GM19043 (cell line): ENCODE measurements at regions not wholly inside any gene's neighbourhood (a gene's known extent, or its start where the extent isn't known, plus 50 kb on each side); places are given as distances from the start of the nearest gene placed in this dataset.

Source experiments
- ATAC-seq: cut with Tn5 transposase; IDR thresholded peaks from one replicate; pipeline ENCODE4 v1.9.1; 2021; ENCODE audit warnings: low read depth; ENCODE audit not compliant: unreplicated experiment

DNA sequence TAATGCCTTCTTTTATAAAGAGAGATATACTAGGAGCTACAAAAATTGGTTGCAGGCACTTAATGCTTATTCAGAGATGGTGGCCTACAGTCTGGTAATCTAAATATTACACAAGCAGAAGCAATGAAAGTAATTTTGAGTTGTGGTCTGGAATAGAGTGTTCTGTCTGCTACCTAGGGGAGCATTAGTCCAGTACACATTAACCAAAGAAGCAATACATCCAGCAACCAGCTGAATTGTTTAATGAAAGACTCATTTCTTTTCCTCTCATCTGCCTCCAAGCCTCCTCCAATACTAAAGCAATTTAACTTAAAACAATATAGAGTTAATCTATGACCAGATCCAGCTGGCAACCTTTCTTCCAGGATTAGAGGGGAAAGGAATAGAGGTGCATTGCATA lies 877.1 kb upstream of the CNTN5 start:
- no peak for ATAC-seq

GRCh38 chr11:98153752-98154151 lies 867.0 kb upstream of the CNTN5 start:
- no peak for ATAC-seq

DNA sequence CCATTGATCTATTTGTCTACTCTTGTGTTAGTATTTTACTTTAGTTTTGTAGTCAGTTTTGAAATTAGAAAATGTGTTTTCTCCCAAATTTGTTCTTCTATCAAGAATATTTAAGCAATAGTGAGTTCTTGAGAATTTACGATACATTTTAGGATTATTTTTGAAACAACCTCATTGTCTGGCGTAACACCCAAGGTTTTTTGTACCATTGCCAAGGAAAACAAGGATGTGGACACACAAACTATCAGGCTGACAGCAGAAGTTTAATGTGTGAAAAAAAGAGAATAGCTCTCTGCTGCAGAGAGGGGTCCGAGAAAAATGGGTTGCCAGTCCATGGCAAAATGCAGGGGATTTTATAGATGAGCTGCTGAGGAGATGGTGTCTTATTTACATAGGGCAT lies 865.1 kb upstream of the CNTN5 start:
- no peak for ATAC-seq

- no peak for ATAC-seq
Observed at GRCh38 chr11:98177925-98178324, 842.8 kb upstream of the CNTN5 start.

- no peak for ATAC-seq
Observed at GRCh38 chr11:98180511-98180910, 840.2 kb upstream of the CNTN5 start.

DNA sequence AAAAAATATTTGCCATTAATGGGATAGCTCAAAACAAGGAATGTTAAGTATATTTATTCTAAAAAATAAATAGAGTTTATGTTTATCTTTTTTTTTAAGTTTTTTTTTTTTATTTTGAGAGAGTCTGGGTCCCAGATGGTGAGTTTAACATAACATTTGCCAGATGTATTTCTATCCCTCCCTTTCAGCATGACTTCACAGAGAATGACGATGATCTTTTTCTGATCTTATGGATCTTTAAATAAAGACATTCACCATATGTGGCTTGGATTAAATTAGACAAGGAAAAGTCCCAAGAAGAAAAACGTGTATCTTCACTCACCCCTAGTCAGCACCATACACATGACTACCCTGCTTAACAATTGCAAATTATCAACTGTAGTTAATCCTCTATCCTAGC lies 839.8 kb upstream of the CNTN5 start:
- no peak for ATAC-seq

DNA sequence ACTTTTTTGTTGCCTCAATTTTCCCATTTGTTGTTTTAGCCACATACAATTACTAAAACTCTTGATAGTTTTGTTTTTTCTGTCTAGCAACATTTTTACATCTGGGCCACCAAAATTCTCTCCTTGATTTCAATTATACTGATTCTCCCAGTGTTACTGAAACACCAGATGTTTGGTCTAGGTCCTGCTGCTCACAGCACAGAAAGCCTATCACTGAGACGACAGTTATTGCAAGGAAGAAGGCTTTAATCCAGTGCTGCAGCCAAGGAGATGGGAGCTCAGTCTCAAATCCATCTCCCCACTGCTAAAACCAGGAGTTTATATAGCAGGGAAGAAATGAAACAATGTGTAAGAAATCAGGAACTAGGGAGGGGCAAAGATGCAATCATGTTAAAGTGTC lies 837.7 kb upstream of the CNTN5 start:
- no peak for ATAC-seq

GRCh38 chr11:98185245-98185644 lies 835.5 kb upstream of the CNTN5 start:
- no peak for ATAC-seq

DNA sequence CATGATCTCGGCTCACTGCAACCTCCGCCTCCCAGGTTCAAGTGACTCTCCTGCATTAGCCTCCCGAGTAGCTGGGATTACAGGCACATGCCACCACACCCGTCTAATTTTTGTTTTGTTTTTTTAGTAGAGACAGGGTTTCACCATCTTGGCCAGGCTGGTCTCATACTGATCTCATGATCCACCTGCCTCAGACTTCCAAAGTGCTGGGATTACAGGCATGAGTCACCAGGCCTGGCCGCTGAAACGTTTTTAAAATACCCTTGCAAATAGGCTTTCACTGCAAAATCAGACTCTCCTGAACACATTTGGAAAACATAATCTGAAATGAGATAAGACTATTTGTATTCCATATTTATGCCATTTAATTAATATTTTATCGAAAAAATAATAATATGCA lies 826.1 kb upstream of the CNTN5 start:
- ATAC-seq, result no peak

- ATAC-seq, result no peak
Observed at GRCh38 chr11:98195300-98195699, 825.4 kb upstream of the CNTN5 start.

DNA sequence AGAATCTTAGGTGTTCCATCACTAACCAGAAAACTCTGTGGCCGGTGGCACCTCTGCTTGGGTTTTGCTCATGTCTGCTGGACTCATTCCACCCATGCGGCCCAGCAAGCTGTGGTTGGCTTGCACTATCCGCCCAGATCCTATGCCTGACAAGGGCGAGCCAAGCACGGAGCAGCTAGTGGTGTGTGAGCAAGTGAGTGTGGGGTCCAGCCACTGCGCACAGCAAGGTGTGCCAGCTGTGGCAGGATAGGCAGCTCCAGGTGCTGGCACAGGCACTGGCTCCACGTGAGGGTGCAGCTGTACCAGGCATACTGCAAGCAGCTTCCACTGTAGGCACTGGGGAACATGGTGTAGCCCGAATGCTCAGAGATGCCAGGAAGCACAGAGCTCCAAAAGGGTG lies 813.7 kb upstream of the CNTN5 start:
- no peak for ATAC-seq

DNA sequence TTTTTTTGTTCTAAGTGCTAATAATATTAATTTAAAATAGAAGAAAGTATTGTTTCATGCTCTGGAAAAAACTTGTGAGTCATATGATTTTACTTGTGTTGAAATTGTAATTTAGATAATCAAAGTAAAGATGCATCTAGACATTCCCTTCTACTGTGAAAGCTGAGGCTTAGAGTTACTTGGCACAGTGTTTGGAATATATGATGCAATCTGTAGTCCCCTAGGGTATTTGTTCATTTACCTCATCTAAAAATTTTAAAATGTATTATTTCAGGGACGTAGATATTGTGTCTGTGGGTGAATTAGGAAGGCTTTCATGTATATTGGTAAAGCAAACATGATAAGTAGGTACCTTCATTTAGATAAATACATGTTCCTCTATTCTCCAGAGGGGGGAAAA lies 793.5 kb upstream of the CNTN5 start:
- no peak for ATAC-seq

DNA sequence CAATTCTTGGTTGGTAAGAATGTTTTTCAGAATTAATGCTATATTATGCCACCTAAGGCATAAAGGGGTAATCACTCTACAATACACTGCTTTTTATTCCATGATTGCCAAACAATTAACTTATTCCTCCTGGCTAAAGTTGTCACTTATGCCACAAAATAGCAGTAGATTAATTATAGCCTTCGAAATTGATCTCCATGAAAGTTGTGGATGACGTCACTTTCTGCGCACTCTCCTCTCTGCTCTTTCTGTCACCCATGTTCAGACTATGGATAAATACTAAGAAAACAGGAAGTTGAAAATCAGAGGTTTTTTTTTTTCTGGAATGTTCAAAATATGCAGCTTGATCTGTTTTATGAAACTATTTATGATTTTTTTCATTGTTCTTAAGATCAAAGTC lies 790.1 kb upstream of the CNTN5 start:
- ATAC-seq, result no peak

DNA sequence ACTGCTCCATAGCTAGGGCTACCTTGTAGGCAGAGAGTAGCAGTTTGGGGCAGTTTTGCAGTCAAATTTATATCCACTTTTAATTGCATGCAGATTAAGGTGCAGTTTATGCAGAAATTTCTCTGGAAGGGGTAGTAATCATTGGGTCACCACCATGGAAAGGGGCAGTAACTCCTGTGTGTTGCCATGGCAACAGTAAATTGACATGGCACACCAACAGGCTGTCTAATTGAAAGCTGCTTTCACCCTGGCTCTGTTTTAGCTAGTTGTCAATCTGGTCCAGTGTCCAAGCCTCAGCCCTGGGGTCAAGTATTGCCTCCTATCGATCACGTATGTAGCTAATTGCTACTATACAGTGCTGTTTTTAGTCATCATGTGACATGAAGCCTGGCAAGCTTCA lies 786.1 kb upstream of the CNTN5 start:
- ATAC-seq, result no peak

GRCh38 chr11:98243897-98244296 lies 776.9 kb upstream of the CNTN5 start:
- no peak for ATAC-seq

- ATAC-seq, result no peak
Observed at GRCh38 chr11:98260983-98261382, 759.8 kb upstream of the CNTN5 start.

GRCh38 chr11:98277251-98277912 lies 743.4 kb upstream of the CNTN5 start:
- no peak for ATAC-seq

- ATAC-seq, result no peak
Observed at GRCh38 chr11:98289617-98290263, 731.0 kb upstream of the CNTN5 start.

DNA sequence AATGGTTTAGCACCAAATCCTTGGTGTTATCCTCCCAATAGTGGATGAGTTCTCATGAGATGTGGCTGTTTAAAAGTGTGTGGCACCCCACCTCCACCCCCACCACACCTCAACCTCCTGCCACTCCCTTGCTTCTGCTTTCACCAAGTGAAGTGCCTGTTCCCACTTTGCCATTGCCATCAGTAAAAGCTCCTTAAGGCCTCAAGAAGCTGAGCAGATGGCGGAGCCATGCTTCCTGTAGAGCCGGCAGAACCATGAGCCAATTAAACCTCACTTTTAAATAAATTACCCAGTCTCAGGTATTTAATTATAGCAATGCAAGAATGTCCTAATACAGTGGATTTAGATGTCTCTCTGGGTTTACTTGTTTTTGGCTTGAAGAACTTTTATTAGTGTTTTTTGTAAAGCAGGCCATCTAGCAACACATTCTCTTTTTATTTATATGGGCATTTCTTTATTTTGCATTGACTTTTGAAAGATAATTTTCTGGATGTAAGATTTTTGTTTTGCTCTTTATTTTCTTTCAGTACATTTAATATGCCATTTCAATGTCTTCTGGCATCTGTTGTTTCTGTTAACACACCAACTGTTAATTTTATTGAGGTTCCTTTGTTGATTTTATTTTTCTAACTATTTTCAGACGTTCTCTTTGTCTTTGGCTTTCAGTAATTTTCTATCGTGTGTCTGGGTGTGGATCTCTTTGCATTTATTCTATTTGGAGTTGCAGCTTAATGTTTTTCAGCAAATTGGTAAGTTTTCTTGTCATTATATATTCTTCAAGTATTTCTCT lies 724.5 kb upstream of the CNTN5 start:
- no peak for ATAC-seq

GRCh38 chr11:98300719-98301118 lies 720.0 kb upstream of the CNTN5 start:
- no peak for ATAC-seq

DNA sequence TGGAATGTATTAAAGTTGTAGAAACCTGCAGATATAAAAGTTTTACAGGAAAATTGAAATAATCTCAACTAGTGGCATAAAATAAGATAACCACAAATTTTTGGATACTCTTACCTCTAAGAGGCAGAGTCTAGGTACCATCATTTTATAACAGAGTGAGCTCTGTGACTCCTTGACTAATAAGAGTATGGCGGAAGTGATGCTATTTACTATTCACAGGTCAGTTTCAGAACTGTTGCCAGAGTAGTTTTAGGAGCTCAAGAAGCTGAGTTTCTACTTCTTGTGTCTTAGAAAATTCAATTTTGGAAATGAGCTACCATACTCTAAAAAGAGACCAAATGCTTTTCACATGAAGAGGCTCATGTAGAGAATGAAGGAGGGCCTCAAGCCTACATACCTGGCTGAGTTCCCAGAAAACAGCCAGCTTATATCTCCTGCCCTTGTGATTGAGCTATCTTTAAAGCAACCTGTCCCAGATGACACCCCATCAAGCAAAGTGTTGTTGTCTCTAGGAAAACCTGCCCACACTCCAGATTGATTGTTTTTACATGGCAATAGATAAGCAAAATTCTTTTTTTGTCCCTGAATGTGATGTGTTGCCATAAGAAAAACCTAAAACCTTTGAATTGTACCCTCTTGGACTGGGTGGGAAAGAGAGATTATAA lies 712.8 kb upstream of the CNTN5 start:
- ATAC-seq, result no peak
